Smooth muscle cell (in vitro differentiated cells): ENCODE measurements at regions not wholly inside any gene's neighbourhood (a gene's known extent, or its start where the extent isn't known, plus 50 kb on each side); places are given as distances from the start of the nearest gene placed in this dataset.

ENCODE experiments used
- DNase-seq: peaks from one replicate; lab custom pipeline; 2025; ENCODE audit not compliant: unreplicated experiment; lab: John Stamatoyannopoulos, UW
- H2AFZ ChIP-seq: fragments of 200-600 bp; sonication (generic); 2 replicates; pipeline ENCODE4 v1.6.0; 2016; ENCODE audit warnings: antibody characterized with exemption, low read depth, mild to moderate bottlenecking
- H3F3A ChIP-seq: fragments of 200-600 bp; sonication (generic); 2 replicates; pipeline ENCODE4 v1.6.0; 2017; ENCODE audit warnings: antibody characterized with exemption, low read depth
- H3K27ac ChIP-seq: fragments of 200-600 bp; sonication (generic); 2 replicates; pipeline ENCODE4 v1.5.1; 2016; ENCODE audit warnings: low read depth, mild to moderate bottlenecking
- H3K27me3 ChIP-seq: fragments of 200-600 bp; sonication (generic); 2 replicates; pipeline ENCODE4 v1.6.1; 2016; ENCODE audit warnings: low read depth, mild to moderate bottlenecking
- H3K36me3 ChIP-seq: fragments of 200-600 bp; sonication (generic); 2 replicates; pipeline ENCODE4 v1.5.1; 2016; ENCODE audit warnings: low read depth
- H3K4me1 ChIP-seq: fragments of 200-600 bp; sonication (generic); 2 replicates; pipeline ENCODE4 v1.5.1; 2016; ENCODE audit warnings: low read depth
- H3K4me2 ChIP-seq: fragments of 200-600 bp; sonication (generic); 2 replicates; pipeline ENCODE4 v1.6.0; 2016; ENCODE audit warnings: mild to moderate bottlenecking
- H3K4me3 ChIP-seq: fragments of 200-600 bp; sonication (generic); 2 replicates; pipeline ENCODE4 v1.5.1; 2016; ENCODE audit warnings: mild to moderate bottlenecking
- H3K79me2 ChIP-seq: fragments of 200-600 bp; sonication (generic); 2 replicates; pipeline ENCODE4 v1.6.0; 2016; ENCODE audit warnings: low read depth, mild to moderate bottlenecking
- H3K9ac ChIP-seq: fragments of 200-600 bp; sonication (generic); 2 replicates; pipeline ENCODE4 v1.6.0; 2016; ENCODE audit warnings: low read depth
- H3K9me3 ChIP-seq: fragments of 200-600 bp; sonication (generic); replicated peaks from 2 replicates; pipeline ENCODE4 v1.5.1; 2016; ENCODE audit warnings: low read depth
- H4K20me1 ChIP-seq: fragments of 200-600 bp; sonication (generic); 2 replicates; pipeline ENCODE4 v1.6.0; 2016; ENCODE audit warnings: low read depth
- CTCF ChIP-seq: fragments of 200-600 bp; sonication (generic); IDR thresholded peaks from 2 replicates; pipeline ENCODE4 v1.5.1; 2017; ENCODE audit warnings: borderline replicate concordance, mild to moderate bottlenecking, antibody characterized with exemption; ENCODE audit not compliant: insufficient read depth, poor library complexity, severe bottlenecking
- WGBS: methylation state at CpG from one replicate; pipeline ENCODE4 v1.1.7; 2016; ENCODE audit warnings: low lambda C conversion rate; 5-methylcytosine and 5-hydroxymethylcytosine counted together

GRCh38 chr5:167918184-167918812 lies 373.1 kb upstream of the WWC1 start:
- no peaks in the 10 kb centered on the region for H3K4me1 ChIP-seq
- H3K9me3 ChIP-seq: no peaks in the 10 kb centered on the region
- no peak overlapping the region for H2AFZ ChIP-seq
- H3K4me2 ChIP-seq: no peak overlapping the region
- no peak overlapping the region for H3K4me3 ChIP-seq
- no peak overlapping the region for H3K27ac ChIP-seq
- H3K79me2 ChIP-seq: no peaks in the 10 kb centered on the region
- no peaks in the 10 kb centered on the region for H4K20me1 ChIP-seq
- no peak overlapping the region for H3K9ac ChIP-seq
- no peaks in the 10 kb centered on the region for H3K36me3 ChIP-seq
- WGBS: 80% methylated on average over 11 of the region's 11 CpGs
- no peak for DNase-seq
- no peak for TF ChIP-seq CTCF
- H3F3A ChIP-seq: no peaks in the 10 kb centered on the region
- no peaks in the 10 kb centered on the region for H3K27me3 ChIP-seq

GRCh38 chr5:167918813-167919483 lies 372.5 kb upstream of the WWC1 start:
- Histone ChIP-seq H3K36me3 (no peaks in the 10 kb centered on the region), H3K9ac (no peak overlapping the region), H3K27ac (no peak overlapping the region), H3K4me1 (no peaks in the 10 kb centered on the region), H3K27me3 (no peaks in the 10 kb centered on the region), H3K9me3 (no peaks in the 10 kb centered on the region), H3K4me2 (no peak overlapping the region), H2AFZ (no peak overlapping the region), H4K20me1 (no peaks in the 10 kb centered on the region), H3K79me2 (no peaks in the 10 kb centered on the region), H3F3A (no peaks in the 10 kb centered on the region), H3K4me3 (no peak overlapping the region)
- no peak for TF ChIP-seq CTCF
- WGBS: 77% methylated on average over 11 of the region's 11 CpGs
- no peak for DNase-seq

GRCh38 chr5:167920589-167920988 lies 370.9 kb upstream of the WWC1 start:
- Histone ChIP-seq H3K4me1 (no peaks in the 10 kb centered on the region), H2AFZ (no peak overlapping the region), H3F3A (no peaks in the 10 kb centered on the region), H4K20me1 (no peaks in the 10 kb centered on the region), H3K27me3 (no peaks in the 10 kb centered on the region), H3K36me3 (no peaks in the 10 kb centered on the region), H3K9me3 (no peaks in the 10 kb centered on the region), H3K4me3 (no peak overlapping the region), H3K4me2 (no peak overlapping the region), H3K9ac (no peak overlapping the region), H3K79me2 (no peaks in the 10 kb centered on the region), H3K27ac (no peak overlapping the region)
- TF ChIP-seq CTCF: no peak
- 64% methylated on average over 2 of the region's 2 CpGs for whole genome bisulfite sequencing
- no peak for DNase-seq

GRCh38 chr5:167921796-167922195 lies 369.6 kb upstream of the WWC1 start:
- Histone ChIP-seq H3F3A (no peaks in the 10 kb centered on the region), H2AFZ (no peak overlapping the region), H3K4me2 (no peak overlapping the region), H3K4me1 (no peaks in the 10 kb centered on the region), H3K36me3 (no peaks in the 10 kb centered on the region), H3K9me3 (no peaks in the 10 kb centered on the region), H3K9ac (no peak overlapping the region), H3K27ac (no peak overlapping the region), H3K27me3 (no peaks in the 10 kb centered on the region), H3K4me3 (no peak overlapping the region), H4K20me1 (no peaks in the 10 kb centered on the region), H3K79me2 (no peaks in the 10 kb centered on the region)
- DNase-seq: no peak
- TF ChIP-seq CTCF: no peak
